MM.1S (cell line): ENCODE measurements at regions not wholly inside any gene's neighbourhood (a gene's known extent, or its start where the extent isn't known, plus 50 kb on each side); places are given as distances from the start of the nearest gene placed in this dataset.

ENCODE experiments used
- DNase-seq: peaks from one replicate; pipeline ENCODE4 v3.0.0-alpha.2; 2015
- H2AFZ ChIP-seq: fragments of 300-600 bp; sonication (generic); 2 replicates; pipeline ENCODE4 v1.6.0; 2016; ENCODE audit warnings: antibody characterized with exemption, low read length
- H3F3A ChIP-seq: fragments of 300-600 bp; sonication (generic); 2 replicates; pipeline ENCODE4 v1.6.1; 2016; ENCODE audit warnings: mild to moderate bottlenecking, antibody characterized with exemption, low read length, moderate library complexity, mixed read lengths; ENCODE audit not compliant: insufficient read depth
- H3K27ac ChIP-seq: fragments of 300-600 bp; sonication (generic); 2 replicates; pipeline ENCODE4 v1.5.1; 2016; ENCODE audit warnings: mild to moderate bottlenecking, low read length
- H3K27me3 ChIP-seq: fragments of 300-600 bp; sonication (generic); replicated peaks from 2 replicates; pipeline ENCODE4 v1.6.0; 2016; ENCODE audit warnings: low read length; ENCODE audit not compliant: insufficient read depth
- H3K36me3 ChIP-seq: fragments of 300-600 bp; sonication (generic); replicated peaks from 2 replicates; pipeline ENCODE4 v1.6.1; 2016; ENCODE audit warnings: mild to moderate bottlenecking, low read length, mixed read lengths; ENCODE audit not compliant: insufficient read depth
- H3K4me1 ChIP-seq: fragments of 300-600 bp; sonication (generic); 2 replicates; pipeline ENCODE4 v1.6.1; 2016; ENCODE audit warnings: low read length, mixed read lengths
- H3K4me2 ChIP-seq: fragments of 300-600 bp; sonication (generic); 2 replicates; pipeline ENCODE4 v1.6.0; 2016; ENCODE audit warnings: low read depth, low read length
- H3K4me3 ChIP-seq: fragments of 300-600 bp; sonication (generic); 2 replicates; pipeline ENCODE4 v1.5.1; 2016; ENCODE audit warnings: low read length, mixed read lengths
- H3K79me2 ChIP-seq: fragments of 300-600 bp; sonication (generic); 2 replicates; pipeline ENCODE4 v1.6.1; 2016; ENCODE audit warnings: mixed run types, low read length, mixed read lengths
- H3K9ac ChIP-seq: fragments of 300-600 bp; sonication (generic); 2 replicates; pipeline ENCODE4 v1.6.1; 2016; ENCODE audit warnings: low read length, mixed read lengths
- H3K9me2 ChIP-seq: fragments of 300-600 bp; sonication (generic); replicated peaks from 2 replicates; pipeline ENCODE4 v1.6.1; 2016; ENCODE audit warnings: mild to moderate bottlenecking, low read length, mixed read lengths; ENCODE audit not compliant: insufficient read depth
- H3K9me3 ChIP-seq: fragments of 300-600 bp; sonication (generic); replicated peaks from 2 replicates; pipeline ENCODE4 v1.6.1; 2016; ENCODE audit warnings: mild to moderate bottlenecking, low read length, mixed read lengths; ENCODE audit not compliant: insufficient read depth
- H4K20me1 ChIP-seq: fragments of 300-600 bp; sonication (generic); 2 replicates; pipeline ENCODE4 v1.6.1; 2016; ENCODE audit warnings: mild to moderate bottlenecking, low read length, moderate library complexity, mixed read lengths; ENCODE audit not compliant: insufficient read depth
- CTCF ChIP-seq: fragments of 300-600 bp; sonication (generic); IDR thresholded peaks from 2 replicates; pipeline ENCODE4 v1.5.1; 2016; ENCODE audit warnings: antibody characterized with exemption, low read length, mixed read lengths
- EZH2 ChIP-seq: fragments of 300-600 bp; sonication (generic); optimal IDR thresholded peaks from 2 replicates; pipeline ENCODE3; 2017; ENCODE audit warnings: low read depth, mild to moderate bottlenecking, antibody characterized with exemption, low read length, mixed read lengths
- EZH2phosphoT487 ChIP-seq: fragments of 300-600 bp; sonication (generic); IDR thresholded peaks from 2 replicates; pipeline ENCODE4 v1.6.1; 2018; ENCODE audit warnings: antibody characterized with exemption, low read length

DNA sequence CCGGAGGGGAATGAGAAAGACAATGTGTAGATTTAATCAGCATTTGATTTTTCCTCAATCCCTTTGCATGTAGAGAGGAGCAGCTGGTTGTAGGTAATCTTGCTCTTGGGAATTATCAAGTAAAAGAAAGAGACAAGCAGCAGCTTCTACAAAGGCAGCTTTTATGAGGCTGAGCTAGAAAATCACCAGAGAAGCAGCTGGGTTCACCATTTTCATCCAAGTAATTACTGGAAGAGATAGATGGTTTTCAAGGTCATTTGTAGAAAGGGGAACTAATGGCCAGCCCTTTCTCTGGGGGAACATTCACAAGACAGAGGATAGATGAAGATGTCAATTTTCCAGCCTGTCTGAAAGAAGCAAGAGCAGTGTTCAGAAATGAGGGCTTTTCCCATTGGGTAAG, 113.0 kb downstream of the RND3 start:
- Histone ChIP-seq H4K20me1 (no peaks in the 10 kb centered on the region), H3K27ac (no peak overlapping the region), H3K79me2 (no peaks in the 10 kb centered on the region), H3K9ac (no peak overlapping the region), H3K4me2 (no peak overlapping the region), H3K4me3 (no peak overlapping the region), H3K4me1 (no peaks in the 10 kb centered on the region), H3K9me2 (no peaks in the 10 kb centered on the region), H3F3A (no peaks in the 10 kb centered on the region), H3K27me3 (no peaks in the 10 kb centered on the region), H3K9me3 (no peaks in the 10 kb centered on the region), H2AFZ (no peak overlapping the region), H3K36me3 (no peaks in the 10 kb centered on the region)
- DNase-seq, result no peak
- TF ChIP-seq CTCF (no peak), EZH2 (no peak), EZH2phosphoT487 (no peak)

GRCh38 chr2:150373374-150373773, 114.1 kb downstream of the RND3 start:
- Histone ChIP-seq H4K20me1 (no peaks in the 10 kb centered on the region), H3K36me3 (no peaks in the 10 kb centered on the region), H3K9me2 (no peaks in the 10 kb centered on the region), H3K4me1 (no peaks in the 10 kb centered on the region), H3K79me2 (no peaks in the 10 kb centered on the region), H3K9ac (no peak overlapping the region), H3K9me3 (no peaks in the 10 kb centered on the region), H3K4me3 (no peak overlapping the region), H3K4me2 (no peak overlapping the region), H3F3A (no peaks in the 10 kb centered on the region), H3K27ac (no peak overlapping the region), H3K27me3 (no peaks in the 10 kb centered on the region), H2AFZ (no peak overlapping the region)
- DNase-seq, result no peak
- TF ChIP-seq CTCF (no peak), EZH2phosphoT487 (no peak), EZH2 (no peak)

GRCh38 chr2:150371044-150371818, 116.2 kb downstream of the RND3 start:
- no peaks in the 10 kb centered on the region for H3K79me2 ChIP-seq
- H3K4me1 ChIP-seq, result no peaks in the 10 kb centered on the region
- H3K9ac ChIP-seq, result no peak overlapping the region
- no peaks in the 10 kb centered on the region for H3K27me3 ChIP-seq
- no peaks in the 10 kb centered on the region for H3K9me2 ChIP-seq
- no peaks in the 10 kb centered on the region for H4K20me1 ChIP-seq
- H3F3A ChIP-seq, result no peaks in the 10 kb centered on the region
- H3K27ac ChIP-seq, result no peak overlapping the region
- DNase-seq, result no peak
- no peaks in the 10 kb centered on the region for H3K9me3 ChIP-seq
- H3K4me3 ChIP-seq, result no peak overlapping the region
- H3K36me3 ChIP-seq, result no peaks in the 10 kb centered on the region
- no peak for TF ChIP-seq CTCF
- TF ChIP-seq EZH2, result no peak
- TF ChIP-seq EZH2phosphoT487, result no peak
- H2AFZ ChIP-seq, result no peak overlapping the region
- H3K4me2 ChIP-seq, result no peak overlapping the region
